ENCODE measurements at regions not wholly inside any gene's neighbourhood (a gene's known extent, or its start where the extent isn't known, plus 50 kb on each side); places are given as distances from the start of the nearest gene placed in this dataset.
"Not testable (repeated sequence)": the region's sequence is repeated elsewhere in the genome, so short reads cannot be mapped to it uniquely, and the experiment has no call there.

GRCh38 chr3:21923156-21923555, 172.1 kb upstream of the ZNF385D start:
- not testable (repeated sequence) for TF ChIP-seq MYC (CRISPR knock-in tag; IDR thresholded peaks at IDR 0.05; ENCODE audit: borderline replicate concordance); ZNF274 (CRISPR knock-in tag; IDR thresholded peaks at IDR 0.05); KAT7 (CRISPR knock-in tag; IDR thresholded peaks at IDR 0.05; ENCODE audit: borderline replicate concordance); SAFB2 (CRISPR knock-in tag; IDR thresholded peaks at IDR 0.05; ENCODE audit: borderline replicate concordance, low read depth)
- TF ChIP-seq, protein P1, sequence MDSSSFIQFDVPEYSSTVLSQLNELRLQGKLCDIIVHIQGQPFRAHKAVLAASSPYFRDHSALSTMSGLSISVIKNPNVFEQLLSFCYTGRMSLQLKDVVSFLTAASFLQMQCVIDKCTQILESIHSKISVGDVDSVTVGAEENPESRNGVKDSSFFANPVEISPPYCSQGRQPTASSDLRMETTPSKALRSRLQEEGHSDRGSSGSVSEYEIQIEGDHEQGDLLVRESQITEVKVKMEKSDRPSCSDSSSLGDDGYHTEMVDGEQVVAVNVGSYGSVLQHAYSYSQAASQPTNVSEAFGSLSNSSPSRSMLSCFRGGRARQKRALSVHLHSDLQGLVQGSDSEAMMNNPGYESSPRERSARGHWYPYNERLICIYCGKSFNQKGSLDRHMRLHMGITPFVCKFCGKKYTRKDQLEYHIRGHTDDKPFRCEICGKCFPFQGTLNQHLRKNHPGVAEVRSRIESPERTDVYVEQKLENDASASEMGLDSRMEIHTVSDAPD (CRISPR knock-in tag; IDR thresholded peaks at IDR 0.05), result not testable (repeated sequence)

Measured in HepG2 (cell line).